Right lobe of liver (tissue), 4 donors: ENCODE measurements at regions not wholly inside any gene's neighbourhood (a gene's known extent, or its start where the extent isn't known, plus 50 kb on each side); places are given as distances from the start of the nearest gene placed in this dataset.

Experiments used
- POLR2A ChIP-seq: fragments of 450-650 bp; IDR thresholded peaks from one replicate; pipeline ENCODE4 v1.6.1; 2017; ENCODE audit warnings: antibody characterized with exemption, mild to moderate bottlenecking
- TF ChIP-seq, protein P1 (sequence below), 4 donors: fragments of 200-600 bp in 3 of 4; fragments of 450-650 bp in 1 of 4; IDR thresholded peaks; one replicate each; pipeline versions ENCODE4 v1.5.1 to v1.8.0; 2016 to 2022; ENCODE audit warnings: antibody characterized with exemption in 4 of 4, mild to moderate bottlenecking in 2 of 4
- donor health status: DM: no; HTN: no; CAD: no.
- donor health status: DM: no; HTN: no; CAD: no.
- donor health status: DM: no; HTN: yes; CAD: no.

DNA sequence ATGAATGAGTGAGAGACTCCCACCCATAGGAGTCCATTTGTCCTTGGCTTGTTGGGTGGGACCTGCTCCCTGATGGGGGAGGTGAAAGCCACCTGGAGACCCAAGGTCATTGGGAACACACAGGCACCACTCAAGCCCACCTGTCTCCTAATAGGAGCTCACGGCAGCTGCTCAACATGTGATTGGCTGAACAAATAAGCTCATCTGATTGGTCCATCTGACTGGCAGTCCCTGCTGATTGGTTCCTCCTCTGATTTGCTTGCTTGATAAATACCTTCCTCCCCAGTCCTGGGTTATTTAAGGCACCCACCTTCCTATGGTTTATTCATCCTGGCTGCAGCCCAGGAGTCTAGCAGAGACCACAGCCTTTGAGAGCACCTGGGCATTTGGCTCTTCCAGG is 502.9 kb downstream of the PTPRU start:
- TF ChIP-seq, protein P1, sequence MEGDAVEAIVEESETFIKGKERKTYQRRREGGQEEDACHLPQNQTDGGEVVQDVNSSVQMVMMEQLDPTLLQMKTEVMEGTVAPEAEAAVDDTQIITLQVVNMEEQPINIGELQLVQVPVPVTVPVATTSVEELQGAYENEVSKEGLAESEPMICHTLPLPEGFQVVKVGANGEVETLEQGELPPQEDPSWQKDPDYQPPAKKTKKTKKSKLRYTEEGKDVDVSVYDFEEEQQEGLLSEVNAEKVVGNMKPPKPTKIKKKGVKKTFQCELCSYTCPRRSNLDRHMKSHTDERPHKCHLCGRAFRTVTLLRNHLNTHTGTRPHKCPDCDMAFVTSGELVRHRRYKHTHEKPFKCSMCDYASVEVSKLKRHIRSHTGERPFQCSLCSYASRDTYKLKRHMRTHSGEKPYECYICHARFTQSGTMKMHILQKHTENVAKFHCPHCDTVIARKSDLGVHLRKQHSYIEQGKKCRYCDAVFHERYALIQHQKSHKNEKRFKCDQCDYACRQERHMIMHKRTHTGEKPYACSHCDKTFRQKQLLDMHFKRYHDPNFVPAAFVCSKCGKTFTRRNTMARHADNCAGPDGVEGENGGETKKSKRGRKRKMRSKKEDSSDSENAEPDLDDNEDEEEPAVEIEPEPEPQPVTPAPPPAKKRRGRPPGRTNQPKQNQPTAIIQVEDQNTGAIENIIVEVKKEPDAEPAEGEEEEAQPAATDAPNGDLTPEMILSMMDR (IDR thresholded peaks at IDR 0.05) = no peak
- no peak for TF ChIP-seq POLR2A
